ENCODE measurements at regions not wholly inside any gene's neighbourhood (a gene's known extent, or its start where the extent isn't known, plus 50 kb on each side); places are given as distances from the start of the nearest gene placed in this dataset.

GRCh38 chr21:28402616-28402989, 590.1 kb downstream of the LTN1 start:
- TF ChIP-seq, protein P1, sequence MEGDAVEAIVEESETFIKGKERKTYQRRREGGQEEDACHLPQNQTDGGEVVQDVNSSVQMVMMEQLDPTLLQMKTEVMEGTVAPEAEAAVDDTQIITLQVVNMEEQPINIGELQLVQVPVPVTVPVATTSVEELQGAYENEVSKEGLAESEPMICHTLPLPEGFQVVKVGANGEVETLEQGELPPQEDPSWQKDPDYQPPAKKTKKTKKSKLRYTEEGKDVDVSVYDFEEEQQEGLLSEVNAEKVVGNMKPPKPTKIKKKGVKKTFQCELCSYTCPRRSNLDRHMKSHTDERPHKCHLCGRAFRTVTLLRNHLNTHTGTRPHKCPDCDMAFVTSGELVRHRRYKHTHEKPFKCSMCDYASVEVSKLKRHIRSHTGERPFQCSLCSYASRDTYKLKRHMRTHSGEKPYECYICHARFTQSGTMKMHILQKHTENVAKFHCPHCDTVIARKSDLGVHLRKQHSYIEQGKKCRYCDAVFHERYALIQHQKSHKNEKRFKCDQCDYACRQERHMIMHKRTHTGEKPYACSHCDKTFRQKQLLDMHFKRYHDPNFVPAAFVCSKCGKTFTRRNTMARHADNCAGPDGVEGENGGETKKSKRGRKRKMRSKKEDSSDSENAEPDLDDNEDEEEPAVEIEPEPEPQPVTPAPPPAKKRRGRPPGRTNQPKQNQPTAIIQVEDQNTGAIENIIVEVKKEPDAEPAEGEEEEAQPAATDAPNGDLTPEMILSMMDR (IDR thresholded peaks at IDR 0.05) = no peak
- no peak for TF ChIP-seq EP300 (IDR thresholded peaks at IDR 0.05)
